ENCODE measurements at regions not wholly inside any gene's neighbourhood (a gene's known extent, or its start where the extent isn't known, plus 50 kb on each side); places are given as distances from the start of the nearest gene placed in this dataset.
A peak's percentile ranks its signal among the peaks of the same experiment; 100 is the strongest.

DNA sequence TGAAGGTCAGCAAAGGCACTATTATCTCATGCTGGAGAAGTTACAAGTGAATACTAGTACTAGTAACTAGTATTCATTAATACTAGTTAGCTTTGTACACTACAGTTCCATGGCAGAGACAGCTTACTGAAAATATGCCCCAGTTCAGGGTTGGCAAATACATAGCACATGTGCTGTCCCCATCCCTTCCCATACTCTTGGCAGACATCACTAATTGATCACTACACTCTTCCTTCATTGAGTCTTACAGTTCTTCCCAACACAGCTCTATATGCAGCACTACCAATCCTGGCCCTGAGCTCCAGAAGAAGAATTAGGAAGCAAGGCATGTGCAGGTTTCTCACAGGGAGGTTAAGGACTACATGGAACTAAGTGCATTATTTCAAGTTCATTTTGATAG is 168.3 kb upstream of the EEA1 start:
- TF ChIP-seq, protein P1, sequence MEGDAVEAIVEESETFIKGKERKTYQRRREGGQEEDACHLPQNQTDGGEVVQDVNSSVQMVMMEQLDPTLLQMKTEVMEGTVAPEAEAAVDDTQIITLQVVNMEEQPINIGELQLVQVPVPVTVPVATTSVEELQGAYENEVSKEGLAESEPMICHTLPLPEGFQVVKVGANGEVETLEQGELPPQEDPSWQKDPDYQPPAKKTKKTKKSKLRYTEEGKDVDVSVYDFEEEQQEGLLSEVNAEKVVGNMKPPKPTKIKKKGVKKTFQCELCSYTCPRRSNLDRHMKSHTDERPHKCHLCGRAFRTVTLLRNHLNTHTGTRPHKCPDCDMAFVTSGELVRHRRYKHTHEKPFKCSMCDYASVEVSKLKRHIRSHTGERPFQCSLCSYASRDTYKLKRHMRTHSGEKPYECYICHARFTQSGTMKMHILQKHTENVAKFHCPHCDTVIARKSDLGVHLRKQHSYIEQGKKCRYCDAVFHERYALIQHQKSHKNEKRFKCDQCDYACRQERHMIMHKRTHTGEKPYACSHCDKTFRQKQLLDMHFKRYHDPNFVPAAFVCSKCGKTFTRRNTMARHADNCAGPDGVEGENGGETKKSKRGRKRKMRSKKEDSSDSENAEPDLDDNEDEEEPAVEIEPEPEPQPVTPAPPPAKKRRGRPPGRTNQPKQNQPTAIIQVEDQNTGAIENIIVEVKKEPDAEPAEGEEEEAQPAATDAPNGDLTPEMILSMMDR (IDR thresholded peaks at IDR 0.05; ENCODE audit: extremely low read depth, missing control alignments), result no peak
- DNase-seq (ENCODE audit: low spot score), result no peak

DNA sequence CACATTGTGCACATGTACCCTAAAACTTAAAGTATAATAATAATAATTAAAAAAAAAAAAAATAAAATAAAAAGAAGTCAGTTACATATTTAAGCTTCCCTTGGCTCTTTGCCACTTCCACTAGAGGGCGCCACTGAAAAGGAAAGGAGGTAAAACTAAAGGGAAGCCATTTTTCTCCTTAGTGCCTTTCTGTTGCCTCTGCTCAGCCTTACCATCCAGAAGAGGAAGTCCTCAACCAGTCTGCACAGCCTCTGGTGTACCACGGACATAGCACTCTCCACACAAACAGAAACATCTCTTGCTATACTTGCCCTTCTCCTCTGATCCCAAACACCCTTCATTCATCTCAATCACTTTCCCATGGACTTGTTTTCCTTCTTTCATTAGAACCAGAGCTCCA is 169.0 kb upstream of the EEA1 start:
- TF ChIP-seq, protein P1 (IDR thresholded peaks at IDR 0.05; ENCODE audit: extremely low read depth, missing control alignments), result peak; percentile 17
- peak; percentile 34 for DNase-seq (ENCODE audit: low spot score)

DNA sequence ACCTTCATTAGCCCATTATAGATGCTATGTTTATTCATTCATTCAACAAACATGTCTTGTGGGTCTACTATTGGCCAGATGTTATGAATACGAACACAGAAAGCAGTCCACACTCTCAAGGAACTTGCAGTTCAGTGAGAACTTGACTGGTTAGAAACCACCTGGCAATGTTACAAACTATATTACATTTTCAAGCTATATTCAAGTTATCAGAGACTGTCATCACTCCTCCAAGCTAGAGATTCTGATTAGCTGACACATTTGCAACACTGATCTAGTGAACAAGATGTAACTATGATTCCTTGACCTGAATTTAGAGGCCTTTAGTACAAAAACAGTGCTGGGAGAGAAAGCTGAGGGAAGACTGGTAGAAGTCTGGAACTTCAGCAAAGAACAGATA is 170.7 kb upstream of the EEA1 start:
- TF ChIP-seq, protein P1 (IDR thresholded peaks at IDR 0.05; ENCODE audit: extremely low read depth, missing control alignments), result no peak

GRCh38 chr12:93100610-93101009 is 171.5 kb upstream of the EEA1 start:
- no peak for DNase-seq (ENCODE audit: low spot score)
- TF ChIP-seq, protein P1 (IDR thresholded peaks at IDR 0.05; ENCODE audit: extremely low read depth, missing control alignments), result no peak

More for the DNA sequence above, 170.7 kb upstream of the EEA1 start:
- no peak for DNase-seq (ENCODE audit: low spot score)

DNA sequence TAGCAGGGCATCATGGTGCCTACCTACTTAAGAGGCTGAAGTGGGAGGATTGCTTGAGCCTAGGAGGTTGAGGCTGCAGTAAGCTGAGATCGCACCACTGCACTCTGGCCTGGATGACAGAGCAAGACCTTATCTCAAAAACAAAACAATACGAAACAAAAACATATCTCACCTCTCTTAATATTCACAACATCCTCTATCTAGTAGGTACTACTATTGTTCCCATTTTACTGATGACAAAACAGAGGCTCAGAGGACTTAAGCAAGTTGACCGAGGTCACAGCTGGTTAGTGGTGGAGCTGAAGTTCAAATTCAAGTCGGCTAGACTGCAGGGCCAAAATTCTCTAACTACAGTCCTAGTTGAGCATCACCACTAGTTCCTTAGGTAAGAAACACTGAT is 172.3 kb upstream of the EEA1 start:
- DNase-seq (ENCODE audit: low spot score), result no peak
- TF ChIP-seq, protein P1 (IDR thresholded peaks at IDR 0.05; ENCODE audit: extremely low read depth, missing control alignments), result no peak

GRCh38 chr12:93102312-93102711 is 173.2 kb upstream of the EEA1 start:
- DNase-seq (ENCODE audit: low spot score), result no peak
- TF ChIP-seq, protein P1 (IDR thresholded peaks at IDR 0.05; ENCODE audit: extremely low read depth, missing control alignments), result no peak

DNA sequence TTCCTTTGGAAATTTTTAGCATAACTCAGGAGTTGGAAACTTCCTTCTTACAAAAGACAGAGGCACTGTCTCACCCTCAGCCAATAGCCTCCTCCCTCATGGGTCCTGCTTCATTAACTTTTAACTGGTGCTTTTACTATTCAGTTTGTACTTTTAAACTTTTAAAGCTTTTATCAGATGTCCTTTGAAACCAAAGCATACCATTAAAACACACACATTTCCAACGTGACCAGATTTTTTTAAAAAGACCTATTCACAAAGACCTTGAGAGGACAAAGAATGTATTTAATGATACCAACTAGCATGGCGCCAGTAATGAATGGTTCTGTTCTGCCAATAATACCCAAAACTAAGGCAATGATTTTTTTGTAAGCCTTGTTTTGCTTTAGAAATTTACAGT is 173.6 kb upstream of the EEA1 start:
- TF ChIP-seq, protein P1 (IDR thresholded peaks at IDR 0.05; ENCODE audit: extremely low read depth, missing control alignments), result no peak
- no peak for DNase-seq (ENCODE audit: low spot score)

Measured in GM20000 (cell line).